Heart left ventricle (tissue), 16 donors: ENCODE measurements at regions not wholly inside any gene's neighbourhood (a gene's known extent, or its start where the extent isn't known, plus 50 kb on each side); places are given as distances from the start of the nearest gene placed in this dataset.

Experiments used
- ATAC-seq, 4 donors: fragments of 200-7000 bp; cut with Tn5 transposase; one replicate each; pipeline ENCODE4 v1.9.1; 2020 to 2022; ENCODE audit warnings: moderate library complexity in 4 of 4, mild to moderate bottlenecking in 3 of 4, moderate number of reproducible peaks in 1 of 4
- DNase-seq, 5 donors: peaks; one replicate each; pipeline ENCODE4 v3.0.0-alpha.2; 2020
- H3K27ac ChIP-seq, 12 donors: fragments of 200-600 bp; sonication (generic) in 4 of 12; one replicate each; pipeline versions ENCODE4 v1.5.0 to v1.8.0; 2016 to 2022; ENCODE audit warnings: mild to moderate bottlenecking in 2 of 12
- H3K27me3 ChIP-seq, 9 donors: fragments of 200-600 bp; sonication (generic) in 2 of 9; one replicate each; pipeline versions ENCODE4 v1.5.1 to v1.8.0; 2016 to 2022; ENCODE audit warnings: mild to moderate bottlenecking in 3 of 9
- H3K36me3 ChIP-seq, 9 donors: fragments of 200-600 bp; sonication (generic) in 2 of 9; one replicate each; pipeline versions ENCODE4 v1.5.0 to v1.8.0; 2018 to 2022; ENCODE audit warnings: mild to moderate bottlenecking in 2 of 9
- H3K4me1 ChIP-seq, 12 donors: fragments of 200-600 bp; sonication (generic) in 4 of 12; one replicate each; pipeline versions ENCODE4 v1.5.0 to v1.8.0; 2016 to 2022; ENCODE audit warnings: mild to moderate bottlenecking in 3 of 12
- H3K4me3 ChIP-seq, 12 donors: fragments of 200-600 bp; sonication (generic) in 4 of 12; one replicate each; pipeline versions ENCODE4 v1.5.0 to v1.8.0; 2017 to 2022; ENCODE audit warnings: mild to moderate bottlenecking in 9 of 12, moderate library complexity in 4 of 12
- H3K9me3 ChIP-seq, 12 donors: fragments of 200-600 bp; sonication (generic) in 4 of 12; one replicate each; pipeline versions ENCODE4 v1.5.0 to v1.8.0; 2016 to 2022; ENCODE audit warnings: mild to moderate bottlenecking in 1 of 12
- POLR2A ChIP-seq, 2 donors: fragments of 450-650 bp; IDR thresholded peaks; one replicate each; pipeline ENCODE4 v1.6.1; 2017; ENCODE audit warnings: antibody characterized with exemption in 2 of 2, mild to moderate bottlenecking in 2 of 2, moderate library complexity in 2 of 2
- WGBS, 4 donors: extraction: QIAGEN DNeasy Blood & Tissue Kit in 2 of 4; methylation state at CpG; one replicate each; pipeline versions ENCODE4 v1.1.5 to v1.1.7; 2013 to 2018; 5-methylcytosine and 5-hydroxymethylcytosine counted together
- intact Hi-C, 10 donors: fragments of 100-400 bp; cut with DNase I; formaldehyde crosslinking; loops; one replicate each; pipeline versions ENCODE4 v1.11.1 to v1.14.2; 2022
- TF ChIP-seq, protein P1 (sequence below), 12 donors: fragments of 200-600 bp; sonication (generic) in 4 of 12; IDR thresholded peaks; one replicate each; pipeline versions ENCODE4 v1.5.0 to v1.8.0; 2018 to 2022; ENCODE audit warnings: antibody characterized with exemption in 12 of 12, mild to moderate bottlenecking in 5 of 12
- donor health status: ischemic (EF 13 %, LVEDD 7.1; RV severe dilation, severe dysfunction).
- donor health status: healthy with polysubstance abuse.
- donor health status: DM: no; HTN: yes; CAD: no.
- donor health status: DM: no; HTN: no; CAD: no.
- donor health status: ischemic (EF 25% LVEDD 6.9; RV normal size, moderate dysfunction).
- donor health status: ischemic (EF 25% LVEDD 5.7; RV mildly dilated, moderate dysfunction).
- donor health status: healthy.
- donor health status: DM: yes; HTN: yes; CAD: no.
- donor health status: ischemic (EF 35%, LVEDD 5.7; RV mildly dilated, moderate dysfunction).
- donor health status: nonischemic (EF 11% LVEDD 7.7; RV severe dilation, severe dysfunction).
- donor health status: DM: yes; HTN: yes; CAD: no.
- donor health status: PGD.
- donor health status: ischemic (EF 29% LVEDD 5.4; RV normal size, mild dysfunction).
- donor health status: nonischemic (EF 23%, LVEDD 6.1; RV moderate dilation, normal function).

- Histone ChIP-seq H3K4me1 (peaks cover 0 to 19% (median 8%) of the 10 kb centered on the region in 12 donors), H3K36me3 (no peaks in the 10 kb centered on the region), H3K4me3 (no peak overlapping the region), H3K27ac (no peak overlapping the region), H3K27me3 (no peaks in the 10 kb centered on the region), H3K9me3 (no peaks in the 10 kb centered on the region)
- no peak for TF ChIP-seq POLR2A (IDR thresholded peaks at IDR 0.05)
- TF ChIP-seq, protein P1, sequence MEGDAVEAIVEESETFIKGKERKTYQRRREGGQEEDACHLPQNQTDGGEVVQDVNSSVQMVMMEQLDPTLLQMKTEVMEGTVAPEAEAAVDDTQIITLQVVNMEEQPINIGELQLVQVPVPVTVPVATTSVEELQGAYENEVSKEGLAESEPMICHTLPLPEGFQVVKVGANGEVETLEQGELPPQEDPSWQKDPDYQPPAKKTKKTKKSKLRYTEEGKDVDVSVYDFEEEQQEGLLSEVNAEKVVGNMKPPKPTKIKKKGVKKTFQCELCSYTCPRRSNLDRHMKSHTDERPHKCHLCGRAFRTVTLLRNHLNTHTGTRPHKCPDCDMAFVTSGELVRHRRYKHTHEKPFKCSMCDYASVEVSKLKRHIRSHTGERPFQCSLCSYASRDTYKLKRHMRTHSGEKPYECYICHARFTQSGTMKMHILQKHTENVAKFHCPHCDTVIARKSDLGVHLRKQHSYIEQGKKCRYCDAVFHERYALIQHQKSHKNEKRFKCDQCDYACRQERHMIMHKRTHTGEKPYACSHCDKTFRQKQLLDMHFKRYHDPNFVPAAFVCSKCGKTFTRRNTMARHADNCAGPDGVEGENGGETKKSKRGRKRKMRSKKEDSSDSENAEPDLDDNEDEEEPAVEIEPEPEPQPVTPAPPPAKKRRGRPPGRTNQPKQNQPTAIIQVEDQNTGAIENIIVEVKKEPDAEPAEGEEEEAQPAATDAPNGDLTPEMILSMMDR (IDR thresholded peaks at IDR 0.05) = no peak
- ATAC-seq (no peak), DNase-seq (no peak)
- WGBS, 4 donors = 96 to 100% (median 98%) methylated on average over 2 of the region's 2 CpGs
- intact Hi-C loops = no loop called here
Observed at GRCh38 chr10:33776419-33777070, 442.1 kb upstream of the NRP1 start.

- TF ChIP-seq, protein P1 (IDR thresholded peaks at IDR 0.05) = no peak
- no peak for TF ChIP-seq POLR2A (IDR thresholded peaks at IDR 0.05)
- H3K4me1 ChIP-seq = peaks cover 0 to 19% (median 8%) of the 10 kb centered on the region in 12 donors
- WGBS, 4 donors = 93 to 96% (median 95%) methylated on average over 4 of the region's 4 CpGs
- no peaks in the 10 kb centered on the region for H3K27me3 ChIP-seq
- H3K4me3 ChIP-seq = no peak overlapping the region
- DNase-seq = no peak
- intact Hi-C loops = no loop called here
- no peaks in the 10 kb centered on the region for H3K36me3 ChIP-seq
- no peak overlapping the region for H3K27ac ChIP-seq
- no peak for ATAC-seq
- H3K9me3 ChIP-seq = no peaks in the 10 kb centered on the region
Observed at GRCh38 chr10:33774857-33775256, 440.4 kb upstream of the NRP1 start.

- no peaks in the 10 kb centered on the region for H3K27me3 ChIP-seq
- peaks cover 0 to 19% (median 8%) of the 10 kb centered on the region in 12 donors for H3K4me1 ChIP-seq
- 91 to 96% (median 95%) methylated on average over 21 of the region's 21 CpGs for WGBS, 4 donors
- intact Hi-C loops = no loop called here
- DNase-seq (no peak), ATAC-seq (no peak)
- TF ChIP-seq POLR2A (IDR thresholded peaks at IDR 0.05) = no peak
- TF ChIP-seq, protein P1 (IDR thresholded peaks at IDR 0.05) = no peak
- H3K36me3 ChIP-seq = no peaks in the 10 kb centered on the region
- peak overlapping the region in 2 of 12 donors; percentile 39 to 57 for H3K27ac ChIP-seq
- H3K9me3 ChIP-seq = no peaks in the 10 kb centered on the region
- no peak overlapping the region for H3K4me3 ChIP-seq
Observed at GRCh38 chr10:33773886-33774480, 439.5 kb upstream of the NRP1 start.

DNA sequence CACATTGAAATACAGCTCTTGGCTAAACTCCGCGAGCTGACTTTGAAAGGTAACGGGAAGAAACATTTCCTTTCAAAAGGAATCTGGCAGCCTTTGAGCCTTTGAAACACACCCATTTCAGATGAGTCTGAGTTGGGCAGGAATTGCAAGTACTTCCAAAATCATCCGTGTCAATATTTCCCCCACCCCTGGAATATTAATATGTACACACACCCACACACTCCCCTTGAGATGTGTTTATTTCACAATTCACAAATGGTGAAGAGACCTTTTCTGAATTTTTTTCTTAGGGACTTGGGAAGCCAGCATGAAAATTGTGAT lies 438.7 kb upstream of the NRP1 start:
- DNase-seq (peak in 1 of 5 donors; percentile 34), ATAC-seq (no peak)
- peak overlapping the region in 8 of 12 donors; percentile 6 to 57 (median 37) for H3K27ac ChIP-seq
- intact Hi-C loops = no loop called here
- peaks cover 0 to 19% (median 8%) of the 10 kb centered on the region in 12 donors for H3K4me1 ChIP-seq
- H3K9me3 ChIP-seq = no peaks in the 10 kb centered on the region
- no peaks in the 10 kb centered on the region for H3K36me3 ChIP-seq
- WGBS, 4 donors = 44 to 63% (median 58%) methylated on average over 4 of the region's 4 CpGs
- TF ChIP-seq, protein P1 (IDR thresholded peaks at IDR 0.05) = no peak
- TF ChIP-seq POLR2A (IDR thresholded peaks at IDR 0.05) = no peak
- H3K4me3 ChIP-seq = peak overlapping the region in 1 of 12 donors; percentile 10
- H3K27me3 ChIP-seq = no peaks in the 10 kb centered on the region
